Prostate gland (tissue), 2 donors: ENCODE measurements at regions not wholly inside any gene's neighbourhood (a gene's known extent, or its start where the extent isn't known, plus 50 kb on each side); places are given as distances from the start of the nearest gene placed in this dataset.

Source experiments
- DNase-seq: peaks from one replicate; pipeline ENCODE4 v3.0.0-alpha.2; 2019; ENCODE audit warnings: low spot score
- H3K27ac ChIP-seq, 2 donors: fragments of 200-600 bp; sonication (generic); 2 replicates each; pipeline ENCODE4 v1.5.1; 2017 to 2019
- H3K27me3 ChIP-seq: fragments of 200-600 bp; sonication (generic); replicated peaks from 2 replicates; pipeline ENCODE4 v1.5.1; 2019; ENCODE audit not compliant: insufficient read depth
- H3K36me3 ChIP-seq, 2 donors: fragments of 200-600 bp; sonication (generic); 1 replicate in 1 of 2; 2 replicates in 1 of 2; pipeline versions ENCODE4 v1.5.1 to v1.8.1; 2017 to 2019
- H3K4me1 ChIP-seq: fragments of 200-600 bp; sonication (generic); replicated peaks from 2 replicates; pipeline ENCODE4 v1.5.1; 2019
- H3K4me3 ChIP-seq, 2 donors: fragments of 200-600 bp; sonication (generic); 2 replicates each; pipeline ENCODE4 v1.5.1; 2017 to 2019
- H3K9me3 ChIP-seq: fragments of 200-600 bp; sonication (generic); 2 replicates; pipeline ENCODE4 v1.5.1; 2017
- POLR2A ChIP-seq: fragments of 450-650 bp; IDR thresholded peaks from one replicate; pipeline ENCODE4 v1.6.1; 2016; ENCODE audit warnings: antibody characterized with exemption, mild to moderate bottlenecking
- POLR2AphosphoS5 ChIP-seq: sonication (generic); formaldehyde crosslinking; IDR thresholded peaks from one replicate; pipeline ENCODE4 v1.6.1; 2017; ENCODE audit warnings: antibody characterized with exemption
- WGBS: methylation state at CpG from one replicate; pipeline ENCODE4 v1.1.5; 2018; 5-methylcytosine and 5-hydroxymethylcytosine counted together
- intact Hi-C: fragments of 100-400 bp; cut with DNase I; formaldehyde crosslinking; loops from one replicate; pipeline ENCODE4 v1.14.2; 2022
- TF ChIP-seq, protein P1 (sequence below), 4 experiments: fragments of 200-600 bp in 2 of 4; fragments of 450-650 bp in 2 of 4; sonication (generic) in 2 of 4; IDR thresholded peaks; 1 replicate in 3 of 4; 2 replicates in 1 of 4; pipeline ENCODE4 v1.5.1; 2016 to 2019; ENCODE audit warnings: antibody characterized with exemption in 4 of 4, mild to moderate bottlenecking in 2 of 4, moderate library complexity in 2 of 4

DNA sequence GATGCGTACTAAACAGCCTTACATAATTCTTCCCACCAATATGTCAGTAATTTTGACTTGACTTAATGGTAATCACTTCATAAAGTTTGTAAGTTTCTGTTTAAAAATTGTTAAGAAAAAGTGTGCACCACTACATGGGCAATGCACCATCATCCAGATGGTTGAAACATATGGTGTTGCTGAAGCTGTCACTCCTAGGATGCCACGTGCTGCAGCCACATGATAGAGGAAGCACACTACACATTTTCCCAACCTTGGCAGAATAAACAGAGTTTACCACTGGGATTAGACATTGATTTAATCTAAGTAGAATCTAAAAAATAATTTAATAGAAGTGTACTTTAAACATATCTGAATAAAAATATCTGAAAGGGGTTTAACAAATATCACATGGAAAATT, 1209.9 kb downstream of the NSUN3 start:
- Histone ChIP-seq H3K27me3 (no peaks in the 10 kb centered on the region), H3K4me1 (no peaks in the 10 kb centered on the region), H3K9me3 (no peaks in the 10 kb centered on the region), H3K4me3 (no peak overlapping the region), H3K36me3 (no peaks in the 10 kb centered on the region), H3K27ac (no peak overlapping the region)
- no peak for DNase-seq
- 92% methylated on average over 2 of the region's 2 CpGs for WGBS
- no peak for TF ChIP-seq POLR2AphosphoS5
- TF ChIP-seq, protein P1, sequence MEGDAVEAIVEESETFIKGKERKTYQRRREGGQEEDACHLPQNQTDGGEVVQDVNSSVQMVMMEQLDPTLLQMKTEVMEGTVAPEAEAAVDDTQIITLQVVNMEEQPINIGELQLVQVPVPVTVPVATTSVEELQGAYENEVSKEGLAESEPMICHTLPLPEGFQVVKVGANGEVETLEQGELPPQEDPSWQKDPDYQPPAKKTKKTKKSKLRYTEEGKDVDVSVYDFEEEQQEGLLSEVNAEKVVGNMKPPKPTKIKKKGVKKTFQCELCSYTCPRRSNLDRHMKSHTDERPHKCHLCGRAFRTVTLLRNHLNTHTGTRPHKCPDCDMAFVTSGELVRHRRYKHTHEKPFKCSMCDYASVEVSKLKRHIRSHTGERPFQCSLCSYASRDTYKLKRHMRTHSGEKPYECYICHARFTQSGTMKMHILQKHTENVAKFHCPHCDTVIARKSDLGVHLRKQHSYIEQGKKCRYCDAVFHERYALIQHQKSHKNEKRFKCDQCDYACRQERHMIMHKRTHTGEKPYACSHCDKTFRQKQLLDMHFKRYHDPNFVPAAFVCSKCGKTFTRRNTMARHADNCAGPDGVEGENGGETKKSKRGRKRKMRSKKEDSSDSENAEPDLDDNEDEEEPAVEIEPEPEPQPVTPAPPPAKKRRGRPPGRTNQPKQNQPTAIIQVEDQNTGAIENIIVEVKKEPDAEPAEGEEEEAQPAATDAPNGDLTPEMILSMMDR (IDR thresholded peaks at IDR 0.05), result no peak
- no peak for TF ChIP-seq POLR2A
- intact Hi-C loops, result no loop called here

DNA sequence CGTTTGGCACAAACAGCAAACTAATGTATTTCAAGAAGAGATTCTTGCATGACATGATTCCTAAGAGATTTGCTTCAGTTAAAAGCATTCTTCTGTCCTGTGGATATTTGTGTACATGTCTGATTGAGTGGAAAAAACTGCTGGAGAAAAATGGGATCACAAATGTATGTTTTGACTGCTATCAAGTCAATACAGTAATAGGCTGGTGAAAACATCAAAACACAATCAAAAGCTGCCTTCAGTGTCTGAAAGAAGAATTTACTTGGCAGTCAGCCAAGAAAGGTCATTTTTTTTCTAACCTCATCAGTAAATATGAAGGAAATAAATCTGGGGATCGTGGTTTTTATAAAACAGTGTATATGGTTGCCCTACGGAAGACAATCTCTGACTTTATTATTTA, 1214.8 kb downstream of the NSUN3 start:
- Histone ChIP-seq H3K9me3 (no peaks in the 10 kb centered on the region), H3K4me3 (no peak overlapping the region), H3K4me1 (no peaks in the 10 kb centered on the region), H3K36me3 (no peaks in the 10 kb centered on the region), H3K27ac (no peak overlapping the region), H3K27me3 (no peaks in the 10 kb centered on the region)
- TF ChIP-seq POLR2A, result no peak
- no peak for TF ChIP-seq POLR2AphosphoS5
- TF ChIP-seq, protein P1 (IDR thresholded peaks at IDR 0.05), result no peak
- intact Hi-C loops, result no loop called here
- DNase-seq, result no peak
- WGBS, result 49% methylated on average over 3 of the region's 3 CpGs

DNA sequence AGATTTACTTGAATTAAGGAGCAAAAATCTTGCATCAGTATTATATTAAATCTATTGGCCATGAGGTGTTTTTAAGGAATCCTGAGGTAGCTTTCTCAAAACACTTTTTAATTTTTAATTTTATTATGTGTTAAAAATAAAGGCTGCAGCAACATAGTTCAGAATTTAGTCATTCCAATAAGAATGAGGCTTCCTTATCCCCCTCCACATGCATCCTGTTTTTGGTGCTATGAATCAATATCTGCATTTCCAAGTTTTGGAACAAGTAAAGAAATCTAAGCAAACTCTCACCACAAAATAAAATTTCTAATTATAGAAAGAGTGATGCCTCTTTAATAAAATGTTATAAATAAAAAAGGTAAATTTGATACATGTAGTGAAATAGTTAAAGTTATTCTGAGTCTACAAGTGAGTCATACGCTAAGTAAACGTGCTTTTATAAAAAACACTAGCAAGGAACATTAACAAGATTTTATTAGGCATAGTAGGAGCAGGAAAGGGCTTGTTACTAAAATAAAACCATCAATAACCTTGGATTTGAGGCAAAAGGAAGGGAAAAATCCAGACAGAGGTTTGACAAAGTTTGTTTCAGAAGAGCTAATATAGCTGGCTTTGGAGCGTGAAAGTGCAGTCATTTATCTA, 1218.0 kb downstream of the NSUN3 start:
- Histone ChIP-seq H3K36me3 (no peaks in the 10 kb centered on the region), H3K27me3 (no peaks in the 10 kb centered on the region), H3K27ac (no peak overlapping the region), H3K4me1 (no peaks in the 10 kb centered on the region), H3K4me3 (no peak overlapping the region), H3K9me3 (no peaks in the 10 kb centered on the region)
- no peak for DNase-seq
- TF ChIP-seq POLR2AphosphoS5 (peak; percentile 33), POLR2A (no peak)
- TF ChIP-seq, protein P1 (IDR thresholded peaks at IDR 0.05), result no peak
- intact Hi-C loops, result no loop called here
- WGBS, result 6% methylated on average over 3 of the region's 3 CpGs

DNA sequence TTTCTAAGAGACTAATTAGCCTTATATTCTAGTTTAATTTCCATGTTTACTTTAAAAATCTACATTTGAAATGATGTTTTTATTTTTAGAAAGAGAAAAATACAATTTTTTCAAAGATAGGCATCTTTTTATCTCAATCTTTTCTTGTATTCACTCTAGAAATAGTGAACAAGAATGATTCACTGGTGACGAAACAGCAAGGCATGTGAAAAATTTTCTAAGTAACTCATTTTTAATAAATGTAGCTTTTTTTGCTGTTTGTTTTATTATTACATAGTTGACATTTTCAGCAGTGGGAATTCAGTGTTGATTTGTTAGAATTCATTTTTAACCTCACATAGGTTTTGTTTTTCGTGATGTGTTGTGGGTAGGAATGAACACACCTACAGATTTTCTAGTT, 1226.4 kb downstream of the NSUN3 start:
- H3K4me1 ChIP-seq, result no peaks in the 10 kb centered on the region
- no peak overlapping the region for H3K4me3 ChIP-seq
- no peaks in the 10 kb centered on the region for H3K9me3 ChIP-seq
- H3K27ac ChIP-seq, result no peak overlapping the region
- TF ChIP-seq, protein P1 (IDR thresholded peaks at IDR 0.05), result no peak
- no peak for TF ChIP-seq POLR2A
- 91% methylated on average over 2 of the region's 2 CpGs for WGBS
- no peaks in the 10 kb centered on the region for H3K27me3 ChIP-seq
- DNase-seq, result no peak
- intact Hi-C loops, result no loop called here
- no peaks in the 10 kb centered on the region for H3K36me3 ChIP-seq

DNA sequence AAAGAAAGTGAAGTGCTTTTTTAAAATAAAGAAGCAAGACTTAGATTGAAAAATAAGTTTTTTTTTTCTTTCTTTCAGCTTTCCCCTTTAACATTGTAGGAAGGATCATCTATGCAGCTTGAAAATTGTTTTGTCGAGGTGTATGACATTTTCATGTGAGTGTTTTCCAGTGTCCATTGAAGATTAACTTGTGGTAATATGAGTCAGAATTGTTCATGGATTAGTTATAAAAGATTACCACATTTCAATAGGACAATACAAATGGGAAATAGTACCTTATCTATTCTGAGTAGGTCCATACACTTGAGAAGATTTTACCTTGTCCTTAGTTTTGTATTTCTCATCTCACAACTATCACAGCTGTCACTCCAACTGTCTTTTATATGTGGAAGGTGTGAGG, 1234.7 kb downstream of the NSUN3 start:
- no peak for DNase-seq
- H3K4me1 ChIP-seq, result no peaks in the 10 kb centered on the region
- H3K27me3 ChIP-seq, result no peaks in the 10 kb centered on the region
- no peaks in the 10 kb centered on the region for H3K9me3 ChIP-seq
- no peak overlapping the region for H3K4me3 ChIP-seq
- no peak for TF ChIP-seq POLR2AphosphoS5
- TF ChIP-seq, protein P1 (IDR thresholded peaks at IDR 0.05), result no peak
- no peak for TF ChIP-seq POLR2A
- intact Hi-C loops, result no loop called here
- 84% methylated on average over 1 of the region's 1 CpG for WGBS
- no peaks in the 10 kb centered on the region for H3K36me3 ChIP-seq
- no peak overlapping the region for H3K27ac ChIP-seq
